ENCODE measurements at regions not wholly inside any gene's neighbourhood (a gene's known extent, or its start where the extent isn't known, plus 50 kb on each side); places are given as distances from the start of the nearest gene placed in this dataset.

DNA sequence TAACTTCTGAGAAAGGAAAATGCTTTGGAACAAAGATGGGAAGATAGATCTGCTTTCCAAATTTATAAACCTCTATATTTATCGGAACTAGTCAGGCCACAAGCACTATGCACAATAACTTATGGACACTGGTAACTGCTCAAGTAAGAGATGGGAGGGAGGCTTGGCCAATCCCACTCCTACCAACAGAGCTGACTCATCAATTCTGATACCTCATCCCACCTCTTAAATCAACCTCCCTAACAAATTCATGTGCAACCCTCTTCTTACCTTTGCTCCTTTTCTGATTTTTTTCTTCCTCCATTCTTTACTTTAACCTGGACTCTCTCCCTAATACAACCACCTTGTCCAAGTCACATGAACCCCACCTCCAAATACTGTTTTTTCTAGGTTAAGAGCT, 289.9 kb upstream of the FAM241A start:
- no peak for TF ChIP-seq CTCF (IDR thresholded peaks at IDR 0.05)
- intact Hi-C loops (cut with DNase I) = no loop called here
- H3K27me3 ChIP-seq = no peaks in the 10 kb centered on the region
- H3K9me3 ChIP-seq = no peaks in the 10 kb centered on the region
- DNase-seq (ENCODE audit: low spot score in 2 of 2) = no peak
- no peaks in the 10 kb centered on the region for H3K36me3 ChIP-seq
- H3K4me1 ChIP-seq = no peaks in the 10 kb centered on the region
- H3K4me3 ChIP-seq = no peak overlapping the region
- no peak overlapping the region for H3K27ac ChIP-seq

DNA sequence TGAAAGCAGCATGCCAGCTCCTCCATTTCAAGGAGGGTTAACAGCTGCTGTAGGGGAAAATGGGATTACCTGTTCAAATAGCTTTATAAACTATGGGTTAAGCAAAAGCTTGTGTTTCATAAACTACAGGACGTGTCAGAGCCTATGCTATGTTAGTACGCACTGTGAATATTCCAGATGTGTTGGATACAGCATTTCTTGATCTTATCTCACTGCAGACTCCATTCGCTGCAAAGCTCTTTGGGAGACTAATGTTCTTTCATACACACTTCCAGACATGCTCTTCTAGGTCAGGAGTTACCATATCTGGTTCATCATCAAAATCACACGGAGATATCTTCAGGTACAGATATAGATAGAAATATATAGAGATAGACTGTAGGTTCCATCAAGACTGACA, 281.2 kb upstream of the FAM241A start:
- Histone ChIP-seq H3K4me1 (no peaks in the 10 kb centered on the region), H3K36me3 (no peaks in the 10 kb centered on the region), H3K4me3 (no peak overlapping the region), H3K27me3 (no peaks in the 10 kb centered on the region), H3K9me3 (no peaks in the 10 kb centered on the region), H3K27ac (no peak overlapping the region)
- no peak for TF ChIP-seq CTCF (IDR thresholded peaks at IDR 0.05)
- intact Hi-C loops (cut with DNase I) = no loop called here
- no peak for DNase-seq (ENCODE audit: low spot score in 2 of 2)

GRCh38 chr4:111869339-111869738, 275.9 kb upstream of the FAM241A start:
- Histone ChIP-seq H3K36me3 (no peaks in the 10 kb centered on the region), H3K27me3 (no peaks in the 10 kb centered on the region), H3K4me1 (no peaks in the 10 kb centered on the region), H3K4me3 (no peak overlapping the region), H3K27ac (no peak overlapping the region), H3K9me3 (no peaks in the 10 kb centered on the region)
- no peak for DNase-seq (ENCODE audit: low spot score in 2 of 2)
- no peak for TF ChIP-seq CTCF (IDR thresholded peaks at IDR 0.05)
- intact Hi-C loops (cut with DNase I) = no loop called here

GRCh38 chr4:111871802-111872201, 273.5 kb upstream of the FAM241A start:
- H3K4me3 ChIP-seq = no peak overlapping the region
- no peaks in the 10 kb centered on the region for H3K36me3 ChIP-seq
- intact Hi-C loops (cut with DNase I) = no loop called here
- no peak for TF ChIP-seq CTCF (IDR thresholded peaks at IDR 0.05)
- no peaks in the 10 kb centered on the region for H3K9me3 ChIP-seq
- H3K27me3 ChIP-seq = no peaks in the 10 kb centered on the region
- H3K4me1 ChIP-seq = no peaks in the 10 kb centered on the region
- no peak overlapping the region for H3K27ac ChIP-seq
- no peak for DNase-seq (ENCODE audit: low spot score in 2 of 2)

DNA sequence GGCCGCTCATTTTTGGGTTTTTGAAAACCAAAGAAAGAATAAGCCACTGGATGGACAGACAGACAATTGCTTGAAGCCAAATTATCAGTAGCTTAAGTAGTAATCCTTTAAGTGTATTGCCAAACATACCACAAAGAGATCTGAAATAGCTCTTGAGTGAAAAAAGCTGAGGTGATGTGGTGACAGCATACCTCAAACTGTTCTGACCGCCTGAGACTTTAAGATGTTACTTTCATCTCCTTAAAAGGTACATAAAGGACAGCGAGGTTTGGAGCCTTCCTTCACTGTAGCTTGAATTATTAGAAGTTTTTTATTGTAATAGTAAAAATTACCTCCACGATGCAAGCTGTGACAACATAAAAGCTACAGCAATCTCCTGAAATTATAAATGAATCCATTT, 271.5 kb upstream of the FAM241A start:
- no peak for DNase-seq (ENCODE audit: low spot score in 2 of 2)
- Histone ChIP-seq H3K9me3 (no peaks in the 10 kb centered on the region), H3K4me1 (no peaks in the 10 kb centered on the region), H3K4me3 (no peak overlapping the region), H3K27me3 (no peaks in the 10 kb centered on the region), H3K27ac (no peak overlapping the region), H3K36me3 (no peaks in the 10 kb centered on the region)
- TF ChIP-seq CTCF (IDR thresholded peaks at IDR 0.05) = no peak
- intact Hi-C loops (cut with DNase I) = no loop called here

GRCh38 chr4:111879539-111879938, 265.7 kb upstream of the FAM241A start:
- Histone ChIP-seq H3K9me3 (no peaks in the 10 kb centered on the region), H3K36me3 (no peaks in the 10 kb centered on the region), H3K4me1 (no peaks in the 10 kb centered on the region), H3K27ac (no peak overlapping the region), H3K4me3 (no peak overlapping the region), H3K27me3 (no peaks in the 10 kb centered on the region)
- TF ChIP-seq CTCF (IDR thresholded peaks at IDR 0.05) = no peak
- DNase-seq (ENCODE audit: low spot score in 2 of 2) = no peak
- intact Hi-C loops (cut with DNase I) = no loop called here
